BE2C (cell line): ENCODE measurements at regions not wholly inside any gene's neighbourhood (a gene's known extent, or its start where the extent isn't known, plus 50 kb on each side); places are given as distances from the start of the nearest gene placed in this dataset.
"Not testable (repeated sequence)": the region's sequence is repeated elsewhere in the genome, so short reads cannot be mapped to it uniquely, and the experiment has no call there.

ENCODE experiments used
- DNase-seq: peaks from one replicate; pipeline ENCODE4 v3.0.0-alpha.2; 2020
- H3K27me3 ChIP-seq: fragments of 250-450 bp; sonication (Bioruptor Pico); 2 replicates; pipeline ENCODE4 v1.5.1; 2020; ENCODE audit warnings: mild to moderate bottlenecking
- H3K36me3 ChIP-seq: fragments of 250-450 bp; sonication (Bioruptor Pico); 2 replicates; pipeline ENCODE4 v1.5.1; 2020; ENCODE audit warnings: mild to moderate bottlenecking
- H3K4me1 ChIP-seq: fragments of 250-450 bp; sonication (Bioruptor Pico); 2 replicates; pipeline ENCODE4 v1.5.1; 2020
- H3K4me3 ChIP-seq: 2 replicates; pipeline ENCODE4 v1.5.1; 2011; ENCODE audit warnings: low read depth, low read length
- H3K9me3 ChIP-seq: fragments of 250-450 bp; sonication (Bioruptor Pico); 2 replicates; pipeline ENCODE4 v1.5.1; 2020
- CTCF ChIP-seq: IDR thresholded peaks from 2 replicates; pipeline ENCODE4 v1.5.1; 2012; ENCODE audit warnings: mild to moderate bottlenecking, low read depth, low read length

GRCh38 chr11:116330439-116331185 lies 442.2 kb downstream of the BUD13 start:
- H3K4me1 ChIP-seq, result peaks cover 4% of the 10 kb centered on the region
- no peak for DNase-seq
- TF ChIP-seq CTCF, result no peak
- H3K27me3 ChIP-seq, result no peaks in the 10 kb centered on the region
- H3K9me3 ChIP-seq, result no peaks in the 10 kb centered on the region
- H3K36me3 ChIP-seq, result no peaks in the 10 kb centered on the region
- H3K4me3 ChIP-seq, result no peak overlapping the region

GRCh38 chr11:116329354-116330090 lies 443.3 kb downstream of the BUD13 start:
- Histone ChIP-seq H3K36me3 (no peaks in the 10 kb centered on the region), H3K9me3 (no peaks in the 10 kb centered on the region), H3K4me1 (peaks cover 4% of the 10 kb centered on the region), H3K27me3 (no peaks in the 10 kb centered on the region), H3K4me3 (no peak overlapping the region)
- no peak for DNase-seq
- no peak for TF ChIP-seq CTCF

- no peak for TF ChIP-seq CTCF
- Histone ChIP-seq H3K4me1 (peaks cover 4% of the 10 kb centered on the region), H3K4me3 (no peak overlapping the region), H3K36me3 (no peaks in the 10 kb centered on the region), H3K9me3 (no peaks in the 10 kb centered on the region), H3K27me3 (no peaks in the 10 kb centered on the region)
- DNase-seq, result no peak
These were observed 443.9 kb downstream of the BUD13 start for GRCh38 chr11:116328851-116329250.

GRCh38 chr11:116328391-116328790 lies 444.4 kb downstream of the BUD13 start:
- TF ChIP-seq CTCF, result no peak
- no peaks in the 10 kb centered on the region for H3K27me3 ChIP-seq
- peaks cover 3% of the 10 kb centered on the region for H3K4me1 ChIP-seq
- no peaks in the 10 kb centered on the region for H3K9me3 ChIP-seq
- no peak for DNase-seq
- no peak overlapping the region for H3K4me3 ChIP-seq
- H3K36me3 ChIP-seq, result no peaks in the 10 kb centered on the region

- DNase-seq, result no peak
- H3K27me3 ChIP-seq, result no peaks in the 10 kb centered on the region
- H3K4me1 ChIP-seq, result no peaks in the 10 kb centered on the region
- no peaks in the 10 kb centered on the region for H3K36me3 ChIP-seq
- H3K9me3 ChIP-seq, result no peaks in the 10 kb centered on the region
- no peak for TF ChIP-seq CTCF
- no peak overlapping the region for H3K4me3 ChIP-seq
These were observed 446.6 kb downstream of the BUD13 start for GRCh38 chr11:116326146-116326545.

- Histone ChIP-seq H3K4me3 (no peak overlapping the region), H3K36me3 (no peaks in the 10 kb centered on the region), H3K4me1 (no peaks in the 10 kb centered on the region), H3K9me3 (no peaks in the 10 kb centered on the region), H3K27me3 (no peaks in the 10 kb centered on the region)
- DNase-seq, result no peak
- no peak for TF ChIP-seq CTCF
These were observed 447.5 kb downstream of the BUD13 start for GRCh38 chr11:116325247-116325646.

- H3K4me1 ChIP-seq, H3K27me3 ChIP-seq, DNase-seq, H3K36me3 ChIP-seq, H3K9me3 ChIP-seq, H3K4me3 ChIP-seq: not testable (repeated sequence)
These were observed 448.7 kb downstream of the BUD13 start for GRCh38 chr11:116324077-116324476.
